Sigmoid colon (tissue), 6 donors: ENCODE measurements at regions not wholly inside any gene's neighbourhood (a gene's known extent, or its start where the extent isn't known, plus 50 kb on each side); places are given as distances from the start of the nearest gene placed in this dataset.

Experiments used
- DNase-seq: peaks from one replicate; pipeline ENCODE4 v3.0.0-alpha.2; 2019
- H3K27ac ChIP-seq, 4 donors: fragments of 200-600 bp; sonication (generic); one replicate each; pipeline ENCODE4 v1.5.1; 2016 to 2019; ENCODE audit warnings: mild to moderate bottlenecking in 1 of 4
- H3K27me3 ChIP-seq, 3 donors: fragments of 200-600 bp; sonication (generic); one replicate each; pipeline ENCODE4 v1.5.1; 2019; ENCODE audit warnings: mild to moderate bottlenecking in 1 of 3
- H3K36me3 ChIP-seq, 4 donors: fragments of 200-600 bp; sonication (generic); one replicate each; pipeline ENCODE4 v1.5.1; 2016 to 2019
- H3K4me1 ChIP-seq, 4 donors: fragments of 200-600 bp; sonication (generic); one replicate each; pipeline ENCODE4 v1.5.1; 2017 to 2019
- H3K4me3 ChIP-seq, 4 donors: fragments of 200-600 bp; sonication (generic); one replicate each; pipeline ENCODE4 v1.5.1; 2017 to 2019; ENCODE audit warnings: mild to moderate bottlenecking in 2 of 4, moderate library complexity in 1 of 4
- H3K9me3 ChIP-seq, 4 donors: fragments of 200-600 bp in 3 of 4; sonication (generic) in 3 of 4; one replicate each; pipeline versions ENCODE4 v1.5.1 to v1.6.1; 2013 to 2019
- EP300 ChIP-seq, 4 donors: sonication (generic); formaldehyde crosslinking; IDR thresholded peaks; one replicate each; pipeline ENCODE4 v1.6.1; 2017; ENCODE audit warnings: antibody characterized with exemption in 4 of 4
- POLR2A ChIP-seq, 2 donors: fragments of 450-650 bp; IDR thresholded peaks; one replicate each; pipeline ENCODE4 v1.6.1; 2016; ENCODE audit warnings: antibody characterized with exemption in 2 of 2, mild to moderate bottlenecking in 2 of 2, moderate library complexity in 2 of 2
- POLR2AphosphoS5 ChIP-seq, 4 donors: sonication (generic); formaldehyde crosslinking; IDR thresholded peaks; one replicate each; pipeline ENCODE4 v1.6.1; 2017; ENCODE audit warnings: antibody characterized with exemption in 4 of 4
- WGBS, 2 donors: extraction: QIAGEN DNeasy Blood & Tissue Kit; methylation state at CpG; one replicate each; pipeline ENCODE4 v1.1.7; 2013; 5-methylcytosine and 5-hydroxymethylcytosine counted together
- intact Hi-C: fragments of 100-400 bp; cut with DNase I; formaldehyde crosslinking; loops from one replicate; pipeline ENCODE4 v1.15.1; 2023
- TF ChIP-seq, protein P1 (sequence below), 4 experiments: fragments of 450-650 bp in 3 of 4; fragments of 200-600 bp in 1 of 4; IDR thresholded peaks; one replicate each; pipeline ENCODE4 v1.5.1; 2016 to 2019; ENCODE audit warnings: antibody characterized with exemption in 4 of 4, mild to moderate bottlenecking in 3 of 4, moderate library complexity in 2 of 4
- donor health status: healthy with polysubstance abuse.
- donor health status: healthy.

DNA sequence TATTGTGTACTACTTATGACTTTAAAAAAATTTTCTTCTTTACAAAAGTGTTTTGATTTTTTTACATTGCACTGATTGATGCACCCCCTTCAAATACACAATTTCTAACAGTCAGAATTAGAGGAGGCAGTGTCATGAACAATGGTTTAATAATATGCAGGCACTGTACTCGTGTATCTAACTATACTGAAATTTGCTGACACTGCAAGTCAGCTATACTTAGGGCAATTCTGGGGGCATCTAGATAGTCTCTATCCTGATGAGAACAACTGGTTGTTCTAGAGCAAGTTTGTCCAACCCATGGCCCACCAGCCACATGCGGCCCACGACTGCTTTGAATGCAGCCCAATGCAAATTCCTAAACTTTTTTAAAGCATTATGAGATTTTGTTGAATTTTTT lies 375.6 kb downstream of the BCKDHB start:
- H3K27me3 ChIP-seq, result no peaks in the 10 kb centered on the region
- DNase-seq, result no peak
- H3K36me3 ChIP-seq, result no peaks in the 10 kb centered on the region
- TF ChIP-seq, protein P1, sequence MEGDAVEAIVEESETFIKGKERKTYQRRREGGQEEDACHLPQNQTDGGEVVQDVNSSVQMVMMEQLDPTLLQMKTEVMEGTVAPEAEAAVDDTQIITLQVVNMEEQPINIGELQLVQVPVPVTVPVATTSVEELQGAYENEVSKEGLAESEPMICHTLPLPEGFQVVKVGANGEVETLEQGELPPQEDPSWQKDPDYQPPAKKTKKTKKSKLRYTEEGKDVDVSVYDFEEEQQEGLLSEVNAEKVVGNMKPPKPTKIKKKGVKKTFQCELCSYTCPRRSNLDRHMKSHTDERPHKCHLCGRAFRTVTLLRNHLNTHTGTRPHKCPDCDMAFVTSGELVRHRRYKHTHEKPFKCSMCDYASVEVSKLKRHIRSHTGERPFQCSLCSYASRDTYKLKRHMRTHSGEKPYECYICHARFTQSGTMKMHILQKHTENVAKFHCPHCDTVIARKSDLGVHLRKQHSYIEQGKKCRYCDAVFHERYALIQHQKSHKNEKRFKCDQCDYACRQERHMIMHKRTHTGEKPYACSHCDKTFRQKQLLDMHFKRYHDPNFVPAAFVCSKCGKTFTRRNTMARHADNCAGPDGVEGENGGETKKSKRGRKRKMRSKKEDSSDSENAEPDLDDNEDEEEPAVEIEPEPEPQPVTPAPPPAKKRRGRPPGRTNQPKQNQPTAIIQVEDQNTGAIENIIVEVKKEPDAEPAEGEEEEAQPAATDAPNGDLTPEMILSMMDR (IDR thresholded peaks at IDR 0.05), result no peak
- TF ChIP-seq EP300 (IDR thresholded peaks at IDR 0.05) (no peak), POLR2AphosphoS5 (IDR thresholded peaks at IDR 0.05) (no peak), POLR2A (IDR thresholded peaks at IDR 0.05) (no peak)
- WGBS, 2 donors, result 90 to 96% methylated on average over 3 of the region's 3 CpGs
- H3K9me3 ChIP-seq, result no peaks in the 10 kb centered on the region
- intact Hi-C loops, result no loop called here
- H3K27ac ChIP-seq, result no peak overlapping the region
- peaks cover 0 to 6% (median 3%) of the 10 kb centered on the region in 4 donors for H3K4me1 ChIP-seq
- H3K4me3 ChIP-seq, result no peak overlapping the region

DNA sequence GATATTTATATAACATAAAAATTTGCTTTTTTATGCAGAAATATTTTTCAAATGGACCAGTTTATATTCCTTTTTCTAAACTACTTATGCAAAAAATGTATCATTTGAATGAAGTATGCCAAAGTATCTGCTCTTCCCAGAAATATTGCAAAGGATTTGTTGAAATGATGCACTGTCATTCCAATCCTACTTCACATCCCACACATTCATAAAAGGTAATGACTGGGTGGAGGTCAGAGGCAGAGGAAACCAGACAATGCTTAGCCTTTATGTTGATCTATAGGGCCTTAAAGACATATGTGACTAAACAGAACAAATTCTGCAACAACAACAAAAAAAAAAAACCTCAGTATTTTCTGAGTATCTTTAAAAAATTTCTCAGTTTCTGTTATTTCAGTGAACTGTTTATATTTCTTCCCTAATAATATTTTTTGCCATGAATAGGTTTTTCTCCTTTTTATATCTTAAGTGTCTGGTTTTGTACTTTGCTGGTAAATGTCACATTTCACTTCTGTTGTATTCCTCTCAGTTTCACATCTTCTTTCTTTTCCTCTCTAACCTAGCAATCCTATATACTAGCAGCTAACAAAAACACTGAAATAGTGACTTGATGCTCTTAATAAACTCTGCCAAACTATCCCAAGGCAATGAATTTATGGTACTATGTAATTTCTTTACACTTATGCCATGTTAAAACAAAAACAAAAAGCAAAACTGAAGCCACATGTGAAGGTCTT lies 374.1 kb downstream of the BCKDHB start:
- Histone ChIP-seq H3K9me3 (no peaks in the 10 kb centered on the region), H3K4me3 (no peak overlapping the region), H3K36me3 (no peaks in the 10 kb centered on the region), H3K27me3 (no peaks in the 10 kb centered on the region), H3K4me1 (peaks cover 0 to 6% (median 3%) of the 10 kb centered on the region in 4 donors), H3K27ac (no peak overlapping the region)
- intact Hi-C loops, result no loop called here
- no peak for DNase-seq
- TF ChIP-seq POLR2A (IDR thresholded peaks at IDR 0.05) (no peak), POLR2AphosphoS5 (IDR thresholded peaks at IDR 0.05) (no peak), EP300 (IDR thresholded peaks at IDR 0.05) (no peak)
- TF ChIP-seq, protein P1 (IDR thresholded peaks at IDR 0.05), result no peak

- intact Hi-C loops, result no loop called here
- no peaks in the 10 kb centered on the region for H3K9me3 ChIP-seq
- DNase-seq, result no peak
- WGBS, 2 donors, result 88 to 91% methylated on average over 1 of the region's 1 CpG
- no peak overlapping the region for H3K4me3 ChIP-seq
- no peak overlapping the region for H3K27ac ChIP-seq
- H3K27me3 ChIP-seq, result no peaks in the 10 kb centered on the region
- peaks cover 0 to 6% (median 3%) of the 10 kb centered on the region in 4 donors for H3K4me1 ChIP-seq
- TF ChIP-seq POLR2A (IDR thresholded peaks at IDR 0.05) (no peak), EP300 (IDR thresholded peaks at IDR 0.05) (no peak), POLR2AphosphoS5 (IDR thresholded peaks at IDR 0.05) (no peak)
- TF ChIP-seq, protein P1 (IDR thresholded peaks at IDR 0.05), result no peak
- no peaks in the 10 kb centered on the region for H3K36me3 ChIP-seq
Measured at GRCh38 chr6:80478030-80478429, 371.6 kb downstream of the BCKDHB start.

GRCh38 chr6:80477591-80477990 lies 371.1 kb downstream of the BCKDHB start:
- H3K4me3 ChIP-seq, result no peak overlapping the region
- 69 to 76% methylated on average over 3 of the region's 3 CpGs for WGBS, 2 donors
- H3K27ac ChIP-seq, result no peak overlapping the region
- no peak for DNase-seq
- intact Hi-C loops, result no loop called here
- no peaks in the 10 kb centered on the region for H3K27me3 ChIP-seq
- H3K36me3 ChIP-seq, result no peaks in the 10 kb centered on the region
- TF ChIP-seq, protein P1 (IDR thresholded peaks at IDR 0.05), result no peak
- TF ChIP-seq POLR2AphosphoS5 (IDR thresholded peaks at IDR 0.05), result no peak
- no peak for TF ChIP-seq EP300 (IDR thresholded peaks at IDR 0.05)
- no peak for TF ChIP-seq POLR2A (IDR thresholded peaks at IDR 0.05)
- H3K4me1 ChIP-seq, result peaks cover 0 to 6% (median 3%) of the 10 kb centered on the region in 4 donors
- no peaks in the 10 kb centered on the region for H3K9me3 ChIP-seq

DNA sequence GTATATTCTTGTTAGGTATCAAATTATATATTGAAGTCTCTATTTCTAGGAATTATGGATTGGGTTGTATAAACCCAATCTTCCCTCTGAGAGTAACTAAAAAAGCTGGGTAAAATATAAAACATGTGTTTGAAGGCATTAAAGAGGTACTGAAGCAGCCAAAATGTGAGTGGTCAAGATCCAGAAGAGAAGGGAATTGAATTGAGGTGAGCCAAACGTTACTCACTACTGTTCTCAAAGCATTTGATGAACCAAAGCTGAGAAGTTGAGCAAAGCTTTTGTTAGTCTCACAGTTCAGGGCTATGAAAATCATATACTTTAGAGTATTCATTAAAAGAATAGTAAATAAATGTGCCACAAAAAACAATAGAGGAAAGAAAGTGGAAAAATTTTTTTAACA lies 365.8 kb downstream of the BCKDHB start:
- no peak for DNase-seq
- Histone ChIP-seq H3K4me3 (no peak overlapping the region), H3K36me3 (no peaks in the 10 kb centered on the region), H3K4me1 (no peaks in the 10 kb centered on the region), H3K27me3 (no peaks in the 10 kb centered on the region), H3K27ac (no peak overlapping the region), H3K9me3 (no peaks in the 10 kb centered on the region)
- intact Hi-C loops, result no loop called here
- WGBS, 2 donors, result 68 to 92% methylated on average over 1 of the region's 1 CpG
- TF ChIP-seq POLR2A (IDR thresholded peaks at IDR 0.05), result no peak
- TF ChIP-seq EP300 (IDR thresholded peaks at IDR 0.05), result no peak
